GM12874 (cell line): ENCODE measurements at regions not wholly inside any gene's neighbourhood (a gene's known extent, or its start where the extent isn't known, plus 50 kb on each side); places are given as distances from the start of the nearest gene placed in this dataset.

Experiments used
- CTCF ChIP-seq: IDR thresholded peaks from 2 replicates; pipeline ENCODE4 v1.5.1; 2011; ENCODE audit warnings: low read depth, mild to moderate bottlenecking, control low read depth, low read length, moderate library complexity; ENCODE audit not compliant: insufficient read depth

- no peak for TF ChIP-seq CTCF
Observed at GRCh38 chr1:181987996-181988395, 73.5 kb downstream of the ZNF648 start.

- no peak for TF ChIP-seq CTCF
Observed at GRCh38 chr1:181987334-181987895, 74.1 kb downstream of the ZNF648 start.

GRCh38 chr1:181986907-181987305, 74.6 kb downstream of the ZNF648 start:
- no peak for TF ChIP-seq CTCF

- no peak for TF ChIP-seq CTCF
Observed at GRCh38 chr1:181985936-181986906, 75.3 kb downstream of the ZNF648 start.

GRCh38 chr1:181985281-181985680, 76.2 kb downstream of the ZNF648 start:
- no peak for TF ChIP-seq CTCF

- TF ChIP-seq CTCF = no peak
Observed at GRCh38 chr1:181984006-181984405, 77.5 kb downstream of the ZNF648 start.

GRCh38 chr1:181981821-181982220, 79.7 kb downstream of the ZNF648 start:
- TF ChIP-seq CTCF = no peak
